HG03575 (cell line): ENCODE measurements at regions not wholly inside any gene's neighbourhood (a gene's known extent, or its start where the extent isn't known, plus 50 kb on each side); places are given as distances from the start of the nearest gene placed in this dataset.

Experiments
- ATAC-seq: cut with Tn5 transposase; IDR thresholded peaks from one replicate; pipeline ENCODE4 v1.9.1; 2021; ENCODE audit not compliant: unreplicated experiment, insufficient number of reproducible peaks, low FRiP score; ENCODE audit errors: extremely low read depth

GRCh38 chr2:23270810-23271209 lies 114.2 kb upstream of the KLHL29 start:
- no peak for ATAC-seq

GRCh38 chr2:23271230-23271629 lies 113.7 kb upstream of the KLHL29 start:
- ATAC-seq: no peak

- ATAC-seq: no peak
Measured at GRCh38 chr2:23273786-23274185, 111.2 kb upstream of the KLHL29 start.

GRCh38 chr2:23280401-23280800 lies 104.6 kb upstream of the KLHL29 start:
- ATAC-seq: no peak

GRCh38 chr2:23283653-23284052 lies 101.3 kb upstream of the KLHL29 start:
- ATAC-seq: no peak

GRCh38 chr2:23285091-23285800 lies 99.7 kb upstream of the KLHL29 start:
- no peak for ATAC-seq

- ATAC-seq: no peak
Measured at GRCh38 chr2:23286031-23286757, 98.8 kb upstream of the KLHL29 start.

GRCh38 chr2:23286758-23287704 lies 97.9 kb upstream of the KLHL29 start:
- ATAC-seq: no peak

GRCh38 chr2:23289671-23290070 lies 95.3 kb upstream of the KLHL29 start:
- ATAC-seq: no peak

- ATAC-seq: no peak
Measured at GRCh38 chr2:23291239-23291638, 93.7 kb upstream of the KLHL29 start.

GRCh38 chr2:23292024-23292423 lies 93.0 kb upstream of the KLHL29 start:
- ATAC-seq: no peak

- no peak for ATAC-seq
Measured at GRCh38 chr2:23293063-23293462, 91.9 kb upstream of the KLHL29 start.

- ATAC-seq: no peak
Measured at GRCh38 chr2:23293731-23294130, 91.2 kb upstream of the KLHL29 start.

- ATAC-seq: no peak
Measured at GRCh38 chr2:23294238-23294637, 90.7 kb upstream of the KLHL29 start.

GRCh38 chr2:23296691-23297090 lies 88.3 kb upstream of the KLHL29 start:
- no peak for ATAC-seq

- ATAC-seq: no peak
Measured at GRCh38 chr2:23297112-23297511, 87.9 kb upstream of the KLHL29 start.

GRCh38 chr2:23298551-23298950 lies 86.4 kb upstream of the KLHL29 start:
- no peak for ATAC-seq

GRCh38 chr2:23299476-23300195 lies 85.3 kb upstream of the KLHL29 start:
- ATAC-seq: no peak

GRCh38 chr2:23301136-23301535 lies 83.8 kb upstream of the KLHL29 start:
- ATAC-seq: no peak
